OCI-LY1 (cell line): ENCODE measurements at regions not wholly inside any gene's neighbourhood (a gene's known extent, or its start where the extent isn't known, plus 50 kb on each side); places are given as distances from the start of the nearest gene placed in this dataset.

Experiments used
- H2AFZ ChIP-seq: fragments of 200-600 bp; sonication (generic), shearing (Covaris generic); 2 replicates; pipeline ENCODE4 v1.6.0; 2014; ENCODE audit warnings: antibody characterized with exemption, mild to moderate bottlenecking, low read length
- H3F3A ChIP-seq: fragments of 200-600 bp; sonication (generic), shearing (Covaris generic); 2 replicates; pipeline ENCODE4 v1.6.0; 2014; ENCODE audit warnings: mild to moderate bottlenecking, antibody characterized with exemption, low read length, moderate library complexity; ENCODE audit not compliant: insufficient read depth
- H3K27ac ChIP-seq: fragments of 200-600 bp; sonication (generic); 2 replicates; pipeline ENCODE4 v1.5.1; 2014; ENCODE audit warnings: low read length, mixed run types, mild to moderate bottlenecking, low read depth; ENCODE audit not compliant: poor library complexity, severe bottlenecking
- H3K27me3 ChIP-seq: fragments of 200-600 bp; sonication (generic); 2 replicates; pipeline ENCODE4 v1.6.0; 2014; ENCODE audit warnings: antibody characterized with exemption, mild to moderate bottlenecking, low read length, moderate library complexity; ENCODE audit not compliant: insufficient read depth
- H3K36me3 ChIP-seq: fragments of 200-600 bp; sonication (generic); 2 replicates; pipeline ENCODE4 v1.6.1; 2014; ENCODE audit warnings: mild to moderate bottlenecking, antibody characterized with exemption, low read length, moderate library complexity, mixed read lengths; ENCODE audit not compliant: insufficient read depth
- H3K4me1 ChIP-seq: fragments of 200-600 bp; sonication (generic); 2 replicates; pipeline ENCODE4 v1.5.1; 2014; ENCODE audit warnings: mild to moderate bottlenecking, low read length, moderate library complexity; ENCODE audit not compliant: insufficient read depth, severe bottlenecking
- H3K4me2 ChIP-seq: fragments of 200-600 bp; sonication (generic), shearing (Covaris generic); 2 replicates; pipeline ENCODE4 v1.6.1; 2014; ENCODE audit warnings: low read length
- H3K4me3 ChIP-seq: fragments of 200-600 bp; sonication (generic); 2 replicates; pipeline ENCODE4 v1.5.1; 2014; ENCODE audit warnings: low read length, low read depth, mild to moderate bottlenecking, mixed read lengths; ENCODE audit not compliant: poor library complexity, severe bottlenecking
- H3K79me2 ChIP-seq: fragments of 200-600 bp; shearing (Covaris generic); 2 replicates; pipeline ENCODE4 v1.6.1; 2016; ENCODE audit warnings: mixed run types, low read length, mixed read lengths; ENCODE audit not compliant: insufficient read depth
- H3K9ac ChIP-seq: fragments of 200-600 bp; sonication (generic), shearing (Covaris generic); 2 replicates; pipeline ENCODE4 v1.6.1; 2014; ENCODE audit warnings: mild to moderate bottlenecking, low read length, mixed read lengths
- H3K9me2 ChIP-seq: fragments of 200-600 bp; sonication (generic), shearing (Covaris generic); 2 replicates; pipeline ENCODE4 v1.6.1; 2014; ENCODE audit warnings: low read depth, mild to moderate bottlenecking, low read length, mixed read lengths
- H3K9me3 ChIP-seq: fragments of 200-600 bp; shearing (Covaris generic); 2 replicates; pipeline ENCODE4 v1.6.1; 2014; ENCODE audit warnings: low read length, mixed read lengths
- H4K20me1 ChIP-seq: fragments of 200-600 bp; sonication (generic), shearing (Covaris generic); 2 replicates; pipeline ENCODE4 v1.6.0; 2016; ENCODE audit warnings: mild to moderate bottlenecking, low read length; ENCODE audit not compliant: insufficient read depth
- CTCF ChIP-seq: fragments of 200-600 bp; sonication (generic), shearing (Covaris generic); IDR thresholded peaks from 2 replicates; pipeline ENCODE4 v1.5.1; 2017; ENCODE audit warnings: mild to moderate bottlenecking, antibody characterized with exemption, low read length, moderate library complexity, mixed read lengths
- EZH2 ChIP-seq: fragments of 200-600 bp; sonication (generic), shearing (Covaris generic); IDR thresholded peaks from 2 replicates; pipeline ENCODE4 v1.8.0; 2017; ENCODE audit warnings: borderline replicate concordance, mixed run types, mild to moderate bottlenecking, antibody characterized with exemption, low read length, moderate library complexity, mixed read lengths

GRCh38 chr2:12554224-12555011 lies 162.3 kb upstream of the TRIB2 start:
- no peaks in the 10 kb centered on the region for H3K9me3 ChIP-seq
- H3K27ac ChIP-seq, result no peak overlapping the region
- TF ChIP-seq CTCF, result no peak
- TF ChIP-seq EZH2, result no peak
- no peaks in the 10 kb centered on the region for H3K9me2 ChIP-seq
- H3K9ac ChIP-seq, result no peak overlapping the region
- H3K4me1 ChIP-seq, result peaks cover 21% of the 10 kb centered on the region
- H3K4me3 ChIP-seq, result no peak overlapping the region
- H3F3A ChIP-seq, result no peaks in the 10 kb centered on the region
- no peak overlapping the region for H2AFZ ChIP-seq
- no peaks in the 10 kb centered on the region for H3K36me3 ChIP-seq
- H3K27me3 ChIP-seq, result no peaks in the 10 kb centered on the region
- no peaks in the 10 kb centered on the region for H4K20me1 ChIP-seq
- no peak overlapping the region for H3K4me2 ChIP-seq
- H3K79me2 ChIP-seq, result no peaks in the 10 kb centered on the region

GRCh38 chr2:12555012-12555645 lies 161.6 kb upstream of the TRIB2 start:
- Histone ChIP-seq H3K4me3 (no peak overlapping the region), H3K9me3 (no peaks in the 10 kb centered on the region), H3K4me2 (no peak overlapping the region), H3K79me2 (no peaks in the 10 kb centered on the region), H4K20me1 (no peaks in the 10 kb centered on the region), H2AFZ (no peak overlapping the region), H3K9me2 (no peaks in the 10 kb centered on the region), H3K9ac (no peak overlapping the region), H3K27ac (no peak overlapping the region), H3K36me3 (no peaks in the 10 kb centered on the region), H3K4me1 (peaks cover 21% of the 10 kb centered on the region), H3F3A (no peaks in the 10 kb centered on the region), H3K27me3 (no peaks in the 10 kb centered on the region)
- TF ChIP-seq CTCF, result peak; percentile 21; the same call in 1 of the 2 replicates
- TF ChIP-seq EZH2, result no peak

GRCh38 chr2:12556762-12557161 lies 160.0 kb upstream of the TRIB2 start:
- H3K36me3 ChIP-seq, result no peaks in the 10 kb centered on the region
- no peaks in the 10 kb centered on the region for H3K9me3 ChIP-seq
- H3K4me2 ChIP-seq, result no peak overlapping the region
- H3K4me3 ChIP-seq, result no peak overlapping the region
- H3K9me2 ChIP-seq, result no peaks in the 10 kb centered on the region
- no peak overlapping the region for H3K9ac ChIP-seq
- no peaks in the 10 kb centered on the region for H3K79me2 ChIP-seq
- TF ChIP-seq EZH2 (no peak), CTCF (no peak)
- no peak overlapping the region for H2AFZ ChIP-seq
- peaks cover 31% of the 10 kb centered on the region for H3K4me1 ChIP-seq
- no peaks in the 10 kb centered on the region for H3K27me3 ChIP-seq
- no peak overlapping the region for H3K27ac ChIP-seq
- H3F3A ChIP-seq, result no peaks in the 10 kb centered on the region
- H4K20me1 ChIP-seq, result no peaks in the 10 kb centered on the region
